NB4 (cell line): ENCODE measurements at regions not wholly inside any gene's neighbourhood (a gene's known extent, or its start where the extent isn't known, plus 50 kb on each side); places are given as distances from the start of the nearest gene placed in this dataset.

Experiments used
- CTCF ChIP-seq: IDR thresholded peaks from one replicate; pipeline ENCODE4 v1.5.1; 2012; ENCODE audit warnings: low read depth, low read length
- POLR2A ChIP-seq: IDR thresholded peaks from 2 replicates; pipeline ENCODE4 v1.6.1; 2011; ENCODE audit warnings: mild to moderate bottlenecking; ENCODE audit not compliant: insufficient read length; ENCODE audit errors: extremely low read depth
- TF ChIP-seq, protein P1 (sequence below): IDR thresholded peaks from 2 replicates; pipeline ENCODE4 v1.6.1; 2011; ENCODE audit warnings: low read depth, low read length

DNA sequence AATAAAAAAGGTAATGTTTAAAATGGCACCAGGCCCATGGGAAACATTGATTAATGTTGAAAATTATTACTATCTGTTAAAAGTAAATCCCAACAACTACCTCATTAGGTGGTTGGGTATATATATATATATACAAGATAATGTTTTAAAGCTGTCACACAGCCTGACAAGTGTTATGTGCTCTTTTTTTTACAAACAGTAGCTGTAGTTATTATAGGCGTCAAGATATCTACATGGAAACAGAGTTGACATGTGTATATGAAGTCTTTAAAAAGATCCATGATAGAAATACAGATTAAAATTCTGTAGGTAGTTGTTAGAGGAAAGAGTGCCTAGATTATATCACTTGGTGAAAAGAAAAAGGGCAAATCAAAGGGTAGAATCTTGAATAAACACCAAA lies 279.9 kb downstream of the SLITRK6 start:
- TF ChIP-seq CTCF (no peak), POLR2A (no peak)
- TF ChIP-seq, protein P1, sequence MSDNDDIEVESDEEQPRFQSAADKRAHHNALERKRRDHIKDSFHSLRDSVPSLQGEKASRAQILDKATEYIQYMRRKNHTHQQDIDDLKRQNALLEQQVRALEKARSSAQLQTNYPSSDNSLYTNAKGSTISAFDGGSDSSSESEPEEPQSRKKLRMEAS: no peak
